DOHH2 (cell line): ENCODE measurements at regions not wholly inside any gene's neighbourhood (a gene's known extent, or its start where the extent isn't known, plus 50 kb on each side); places are given as distances from the start of the nearest gene placed in this dataset.

ENCODE experiments used
- H3F3A ChIP-seq: fragments of 200-600 bp; sonication (generic), shearing (Covaris generic); 2 replicates; pipeline ENCODE4 v1.6.0; 2016; ENCODE audit warnings: antibody characterized with exemption, mild to moderate bottlenecking; ENCODE audit not compliant: control insufficient read depth, insufficient read depth
- H3K27ac ChIP-seq: fragments of 200-600 bp; sonication (generic); 2 replicates; pipeline ENCODE4 v1.5.1; 2014; ENCODE audit warnings: low read depth, mild to moderate bottlenecking, low read length, moderate library complexity
- H3K27me3 ChIP-seq: fragments of 200-600 bp; sonication (generic); 2 replicates; pipeline ENCODE4 v1.6.1; 2014; ENCODE audit warnings: mild to moderate bottlenecking, low read length, mixed read lengths; ENCODE audit not compliant: control insufficient read depth
- H3K36me3 ChIP-seq: fragments of 200-600 bp; sonication (generic); 2 replicates; pipeline ENCODE4 v1.6.1; 2014; ENCODE audit warnings: mild to moderate bottlenecking, low read length, moderate library complexity, mixed read lengths; ENCODE audit not compliant: control insufficient read depth
- H3K4me1 ChIP-seq: fragments of 200-600 bp; sonication (generic); 2 replicates; pipeline ENCODE4 v1.6.1; 2014; ENCODE audit warnings: mild to moderate bottlenecking, low read length, mixed read lengths; ENCODE audit not compliant: control insufficient read depth
- H3K4me2 ChIP-seq: fragments of 200-600 bp; sonication (generic); 2 replicates; pipeline ENCODE4 v1.6.0; 2014; ENCODE audit warnings: mild to moderate bottlenecking, low read length, moderate library complexity
- H3K4me3 ChIP-seq: fragments of 200-600 bp; sonication (generic); 2 replicates; pipeline ENCODE4 v1.5.1; 2014; ENCODE audit warnings: mild to moderate bottlenecking, low read length, mixed read lengths
- H3K79me2 ChIP-seq: fragments of 200-600 bp; sonication (generic); 2 replicates; pipeline ENCODE4 v1.6.1; 2014; ENCODE audit warnings: mild to moderate bottlenecking, low read length, mixed read lengths; ENCODE audit not compliant: control insufficient read depth
- H3K9me2 ChIP-seq: fragments of 200-600 bp; sonication (generic); replicated peaks from 2 replicates; pipeline ENCODE4 v1.6.1; 2014; ENCODE audit warnings: mild to moderate bottlenecking, low read length, mixed read lengths; ENCODE audit not compliant: control insufficient read depth
- H3K9me3 ChIP-seq: fragments of 200-600 bp; sonication (generic); 2 replicates; pipeline ENCODE4 v1.6.1; 2014; ENCODE audit warnings: antibody characterized with exemption, low read length, mixed read lengths; ENCODE audit not compliant: control insufficient read depth, insufficient read depth
- H4K20me1 ChIP-seq: fragments of 200-600 bp; sonication (generic); 2 replicates; pipeline ENCODE4 v1.6.0; 2014; ENCODE audit warnings: low read depth, mild to moderate bottlenecking, antibody characterized with exemption, low read length, moderate library complexity; ENCODE audit not compliant: control insufficient read depth, insufficient read depth
- CTCF ChIP-seq: fragments of 200-600 bp; sonication (generic); IDR thresholded peaks from one replicate; pipeline ENCODE4 v1.5.1; 2014; ENCODE audit warnings: antibody characterized with exemption, mild to moderate bottlenecking, low read depth, low read length; ENCODE audit not compliant: poor library complexity, severe bottlenecking
- EZH2phosphoT487 ChIP-seq: fragments of 200-600 bp; sonication (generic); IDR thresholded peaks from 2 replicates; pipeline ENCODE4 v1.6.1; 2017; ENCODE audit warnings: borderline replicate concordance, mild to moderate bottlenecking, antibody characterized with exemption, low read length, moderate library complexity, mixed read lengths

- Histone ChIP-seq H3F3A (no peaks in the 10 kb centered on the region), H3K36me3 (no peaks in the 10 kb centered on the region), H3K9me2 (no peaks in the 10 kb centered on the region)
Observed at GRCh38 chr9:8139756-8140155, 340.2 kb upstream of the DMAC1 start.

GRCh38 chr9:8136477-8136876 lies 336.9 kb upstream of the DMAC1 start:
- TF ChIP-seq CTCF (no peak), EZH2phosphoT487 (no peak)
- Histone ChIP-seq H3K79me2 (no peaks in the 10 kb centered on the region), H3K27me3 (no peaks in the 10 kb centered on the region), H3K4me3 (no peak overlapping the region), H3K27ac (no peak overlapping the region), H3K4me1 (no peaks in the 10 kb centered on the region), H3K4me2 (no peak overlapping the region), H4K20me1 (no peaks in the 10 kb centered on the region), H3K9me2 (no peaks in the 10 kb centered on the region), H3K36me3 (no peaks in the 10 kb centered on the region), H3K9me3 (no peaks in the 10 kb centered on the region), H3F3A (no peaks in the 10 kb centered on the region)

More at GRCh38 chr9:8139756-8140155, 340.2 kb upstream of the DMAC1 start:
- no peaks in the 10 kb centered on the region for H3K9me3 ChIP-seq
- TF ChIP-seq EZH2phosphoT487, result no peak
- TF ChIP-seq CTCF, result no peak
- no peaks in the 10 kb centered on the region for H3K4me1 ChIP-seq
- H3K79me2 ChIP-seq, result no peaks in the 10 kb centered on the region
- H3K27me3 ChIP-seq, result no peaks in the 10 kb centered on the region
- no peaks in the 10 kb centered on the region for H4K20me1 ChIP-seq
- no peak overlapping the region for H3K27ac ChIP-seq
- H3K4me3 ChIP-seq, result no peak overlapping the region
- no peak overlapping the region for H3K4me2 ChIP-seq

- TF ChIP-seq CTCF (no peak), EZH2phosphoT487 (no peak)
- Histone ChIP-seq H3K27ac (no peak overlapping the region), H3K9me3 (no peaks in the 10 kb centered on the region), H3K27me3 (no peaks in the 10 kb centered on the region), H3K4me3 (no peak overlapping the region), H4K20me1 (no peaks in the 10 kb centered on the region), H3K4me1 (no peaks in the 10 kb centered on the region), H3K4me2 (no peak overlapping the region), H3K79me2 (no peaks in the 10 kb centered on the region), H3K36me3 (no peaks in the 10 kb centered on the region), H3K9me2 (no peaks in the 10 kb centered on the region), H3F3A (no peaks in the 10 kb centered on the region)
Observed at GRCh38 chr9:8134635-8135034, 335.1 kb upstream of the DMAC1 start.

- TF ChIP-seq EZH2phosphoT487 (no peak), CTCF (no peak)
- H3K4me2 ChIP-seq, result no peak overlapping the region
- H3K4me1 ChIP-seq, result no peaks in the 10 kb centered on the region
- H3K4me3 ChIP-seq, result no peak overlapping the region
- H3K79me2 ChIP-seq, result no peaks in the 10 kb centered on the region
- H3K9me3 ChIP-seq, result no peaks in the 10 kb centered on the region
- no peaks in the 10 kb centered on the region for H3K9me2 ChIP-seq
- H3K36me3 ChIP-seq, result no peaks in the 10 kb centered on the region
- H4K20me1 ChIP-seq, result no peaks in the 10 kb centered on the region
- no peaks in the 10 kb centered on the region for H3F3A ChIP-seq
- no peaks in the 10 kb centered on the region for H3K27me3 ChIP-seq
- no peak overlapping the region for H3K27ac ChIP-seq
Observed at GRCh38 chr9:8133606-8134005, 334.0 kb upstream of the DMAC1 start.
